ENCODE measurements at regions not wholly inside any gene's neighbourhood (a gene's known extent, or its start where the extent isn't known, plus 50 kb on each side); places are given as distances from the start of the nearest gene placed in this dataset.

GRCh38 chr7:46411236-46411635, 490.2 kb upstream of the IGFBP3 start:
- no peak for DNase-seq (ENCODE audit: extremely low read depth, low read depth)
- H3K4me3 ChIP-seq (replicated peaks; ENCODE audit: low read depth, low read length), result no peak overlapping the region
- no peak for TF ChIP-seq CTCF (IDR thresholded peaks at IDR 0.05; ENCODE audit: low read depth, low read length, missing control alignments)

- H3K4me3 ChIP-seq (replicated peaks; ENCODE audit: low read depth, low read length), result no peak overlapping the region
- TF ChIP-seq CTCF (IDR thresholded peaks at IDR 0.05; ENCODE audit: low read depth, low read length, missing control alignments), result no peak
- DNase-seq (ENCODE audit: extremely low read depth, low read depth), result no peak
These were observed 486.1 kb upstream of the IGFBP3 start for GRCh38 chr7:46407125-46407524.

- no peak overlapping the region for H3K4me3 ChIP-seq (replicated peaks; ENCODE audit: low read depth, low read length)
- no peak for TF ChIP-seq CTCF (IDR thresholded peaks at IDR 0.05; ENCODE audit: low read depth, low read length, missing control alignments)
- DNase-seq (ENCODE audit: extremely low read depth, low read depth), result no peak
These were observed 476.5 kb upstream of the IGFBP3 start for GRCh38 chr7:46397591-46397990.

GRCh38 chr7:46396481-46396880, 475.4 kb upstream of the IGFBP3 start:
- no peak for TF ChIP-seq CTCF (IDR thresholded peaks at IDR 0.05; ENCODE audit: low read depth, low read length, missing control alignments)
- H3K4me3 ChIP-seq (replicated peaks; ENCODE audit: low read depth, low read length), result no peak overlapping the region
- DNase-seq (ENCODE audit: extremely low read depth, low read depth), result no peak

GRCh38 chr7:46393142-46393541, 472.1 kb upstream of the IGFBP3 start:
- no peak for TF ChIP-seq CTCF (IDR thresholded peaks at IDR 0.05; ENCODE audit: low read depth, low read length, missing control alignments)
- no peak overlapping the region for H3K4me3 ChIP-seq (replicated peaks; ENCODE audit: low read depth, low read length)
- no peak for DNase-seq (ENCODE audit: extremely low read depth, low read depth)

GRCh38 chr7:46391231-46392201, 470.4 kb upstream of the IGFBP3 start:
- no peak for TF ChIP-seq CTCF (IDR thresholded peaks at IDR 0.05; ENCODE audit: low read depth, low read length, missing control alignments)
- DNase-seq (ENCODE audit: extremely low read depth, low read depth), result peak; percentile 95
- H3K4me3 ChIP-seq (replicated peaks; ENCODE audit: low read depth, low read length), result no peak overlapping the region

Measured in HFF-Myc (cell line).